Coronary artery (tissue), 2 donors: ENCODE measurements at regions not wholly inside any gene's neighbourhood (a gene's known extent, or its start where the extent isn't known, plus 50 kb on each side); places are given as distances from the start of the nearest gene placed in this dataset.
"Not testable (repeated sequence)": the region's sequence is repeated elsewhere in the genome, so short reads cannot be mapped to it uniquely, and the experiment has no call there.

Source experiments
- DNase-seq: peaks from one replicate; pipeline ENCODE4 v3.0.0-alpha.2; 2017; ENCODE audit warnings: low spot score
- H3K27ac ChIP-seq, 2 donors: fragments of 200-600 bp; sonication (generic); one replicate each; pipeline ENCODE4 v1.5.1; 2016 to 2019
- H3K4me3 ChIP-seq: fragments of 200-600 bp; sonication (generic); 2 replicates; pipeline ENCODE4 v1.5.1; 2016; ENCODE audit warnings: mild to moderate bottlenecking, moderate library complexity
- TF ChIP-seq, protein P1 (sequence below): fragments of 200-600 bp; sonication (generic); IDR thresholded peaks from one replicate; pipeline ENCODE4 v1.5.1; 2019; ENCODE audit warnings: antibody characterized with exemption

- DNase-seq = no peak
- TF ChIP-seq, protein P1, sequence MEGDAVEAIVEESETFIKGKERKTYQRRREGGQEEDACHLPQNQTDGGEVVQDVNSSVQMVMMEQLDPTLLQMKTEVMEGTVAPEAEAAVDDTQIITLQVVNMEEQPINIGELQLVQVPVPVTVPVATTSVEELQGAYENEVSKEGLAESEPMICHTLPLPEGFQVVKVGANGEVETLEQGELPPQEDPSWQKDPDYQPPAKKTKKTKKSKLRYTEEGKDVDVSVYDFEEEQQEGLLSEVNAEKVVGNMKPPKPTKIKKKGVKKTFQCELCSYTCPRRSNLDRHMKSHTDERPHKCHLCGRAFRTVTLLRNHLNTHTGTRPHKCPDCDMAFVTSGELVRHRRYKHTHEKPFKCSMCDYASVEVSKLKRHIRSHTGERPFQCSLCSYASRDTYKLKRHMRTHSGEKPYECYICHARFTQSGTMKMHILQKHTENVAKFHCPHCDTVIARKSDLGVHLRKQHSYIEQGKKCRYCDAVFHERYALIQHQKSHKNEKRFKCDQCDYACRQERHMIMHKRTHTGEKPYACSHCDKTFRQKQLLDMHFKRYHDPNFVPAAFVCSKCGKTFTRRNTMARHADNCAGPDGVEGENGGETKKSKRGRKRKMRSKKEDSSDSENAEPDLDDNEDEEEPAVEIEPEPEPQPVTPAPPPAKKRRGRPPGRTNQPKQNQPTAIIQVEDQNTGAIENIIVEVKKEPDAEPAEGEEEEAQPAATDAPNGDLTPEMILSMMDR = no peak
- no peak overlapping the region for H3K27ac ChIP-seq
- H3K4me3 ChIP-seq = no peak overlapping the region
Observed at GRCh38 chr14:43528321-43528720, 978.8 kb downstream of the FSCB start.

- DNase-seq = no peak
- no peak overlapping the region for H3K27ac ChIP-seq
- no peak overlapping the region for H3K4me3 ChIP-seq
- TF ChIP-seq, protein P1 = no peak
Observed at GRCh38 chr14:43525658-43526057, 981.4 kb downstream of the FSCB start.

DNA sequence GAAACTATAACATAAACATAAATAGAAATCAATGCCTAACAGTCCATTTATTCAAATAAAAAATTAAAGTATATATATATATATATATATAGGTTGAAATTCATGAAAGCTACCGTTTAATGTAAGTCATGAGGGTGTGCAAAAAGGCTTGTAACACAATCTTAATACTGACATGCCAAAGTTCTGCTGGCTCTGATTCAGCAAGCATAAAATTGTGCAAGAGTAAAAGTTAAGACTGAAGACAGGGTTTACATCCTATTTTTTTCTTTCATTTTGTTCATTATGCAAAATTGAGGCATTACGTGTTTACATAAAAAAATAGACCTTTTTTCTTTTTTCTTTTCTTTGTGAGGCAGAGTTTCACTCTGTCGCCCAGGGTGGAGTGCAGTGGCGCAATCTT lies 984.2 kb downstream of the FSCB start:
- TF ChIP-seq, protein P1 = no peak
- no peak overlapping the region for H3K4me3 ChIP-seq
- H3K27ac ChIP-seq = no peak overlapping the region
- DNase-seq = no peak

DNA sequence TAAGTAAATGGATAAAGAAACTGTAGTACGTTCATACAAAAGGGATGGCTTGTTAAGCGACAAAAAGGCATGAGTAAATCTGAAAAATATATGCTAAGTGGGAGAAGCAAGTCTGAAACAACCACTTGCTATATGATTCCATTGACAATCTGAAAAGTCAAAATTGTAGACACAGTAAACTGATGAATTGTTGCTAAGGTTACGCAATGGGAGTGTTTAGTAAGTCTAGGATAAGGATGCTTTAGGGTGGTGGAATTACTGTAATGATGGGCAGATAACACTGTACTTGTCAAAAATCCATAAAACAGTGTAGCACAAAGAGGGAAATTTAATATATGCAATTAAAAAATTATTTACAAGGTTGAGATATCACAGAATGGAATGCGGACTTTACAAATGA lies 984.9 kb downstream of the FSCB start:
- no peak overlapping the region for H3K27ac ChIP-seq
- DNase-seq = no peak
- TF ChIP-seq, protein P1 = no peak
- no peak overlapping the region for H3K4me3 ChIP-seq

- TF ChIP-seq, protein P1 = no peak
- no peak for DNase-seq
- Histone ChIP-seq H3K27ac (no peak overlapping the region), H3K4me3 (no peak overlapping the region)
Observed at GRCh38 chr14:43503508-43503907, 1003.6 kb downstream of the FSCB start.

- not testable (repeated sequence) for DNase-seq, H3K27ac ChIP-seq, H3K4me3 ChIP-seq
Observed at GRCh38 chr14:43492359-43492758, 1014.7 kb downstream of the FSCB start.

DNA sequence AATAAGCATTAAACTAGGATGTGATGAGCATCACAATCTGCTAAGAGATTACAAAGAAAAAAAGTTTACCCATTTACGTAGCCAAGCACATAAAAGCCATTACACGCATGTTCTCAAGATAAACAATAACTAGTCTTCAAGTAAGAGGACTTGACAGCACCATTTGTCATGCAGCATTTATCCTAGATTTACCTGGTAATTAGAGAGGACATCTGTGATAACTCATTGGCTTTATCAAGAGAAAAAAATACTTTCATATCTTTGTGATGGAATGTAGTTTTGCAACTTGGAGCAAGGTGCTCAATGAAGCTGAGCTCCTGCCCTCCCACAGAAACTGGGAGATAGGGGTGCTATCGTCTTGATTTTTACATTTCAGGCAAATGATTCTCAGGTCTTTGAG lies 1023.7 kb downstream of the FSCB start:
- H3K27ac ChIP-seq = no peak overlapping the region
- H3K4me3 ChIP-seq = no peak overlapping the region
- no peak for DNase-seq
- TF ChIP-seq, protein P1 = no peak

DNA sequence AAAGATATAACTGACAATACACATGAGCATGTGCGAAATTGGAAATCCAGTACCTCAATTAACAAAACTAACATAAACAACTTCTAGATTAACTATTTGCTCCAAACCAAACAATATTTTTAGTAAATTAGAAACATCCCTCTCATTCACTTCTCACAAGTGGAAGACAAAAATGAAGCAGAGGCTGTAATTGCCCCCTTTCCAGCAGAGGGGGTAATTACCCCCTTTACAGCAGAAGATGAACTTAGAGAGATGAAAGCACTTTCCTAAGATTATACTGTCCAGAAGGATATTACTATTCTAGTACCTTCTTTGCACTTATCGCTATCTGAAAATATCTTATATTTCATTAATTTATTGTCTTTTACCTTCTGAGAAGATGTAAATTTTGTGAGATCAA lies 1025.2 kb downstream of the FSCB start:
- no peak for DNase-seq
- TF ChIP-seq, protein P1 = no peak
- Histone ChIP-seq H3K27ac (no peak overlapping the region), H3K4me3 (no peak overlapping the region)
